Inferior parietal cortex (tissue), 1 donor: ENCODE measurements at regions not wholly inside any gene's neighbourhood (a gene's known extent, or its start where the extent isn't known, plus 50 kb on each side); places are given as distances from the start of the nearest gene placed in this dataset.
A peak's percentile ranks its signal among the peaks of the same experiment; 100 is the strongest.

Source experiments
- DNase-seq: peaks from one replicate; pipeline ENCODE4 v3.0.0-alpha.2; 2016; ENCODE audit errors: extremely low spot score

- DNase-seq, result no peak
Observed at GRCh38 chr14:41409806-41410205, 196.9 kb upstream of the LRFN5 start.

GRCh38 chr14:41404126-41404525 lies 202.6 kb upstream of the LRFN5 start:
- no peak for DNase-seq

- DNase-seq, result no peak
Observed at GRCh38 chr14:41403360-41403759, 203.3 kb upstream of the LRFN5 start.

- no peak for DNase-seq
Observed at GRCh38 chr14:41397926-41398325, 208.8 kb upstream of the LRFN5 start.

DNA sequence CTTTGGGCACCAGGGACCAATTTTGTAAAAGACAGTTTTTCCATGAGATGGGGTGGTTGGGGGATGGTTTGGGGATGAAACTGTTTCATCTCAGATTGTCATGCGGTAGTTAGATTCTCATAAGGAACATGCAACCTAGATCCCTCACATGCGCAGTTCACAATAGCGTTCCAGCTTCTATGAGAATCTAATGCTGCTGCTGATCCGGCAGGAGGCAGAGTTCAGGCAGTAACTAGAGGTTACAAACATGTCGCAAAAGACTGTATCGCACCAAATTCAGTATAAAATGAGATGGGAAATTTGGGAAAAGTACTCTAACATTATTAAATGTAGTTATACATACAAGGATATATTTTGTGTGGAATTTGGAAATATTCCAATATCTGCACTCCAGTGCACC lies 213.2 kb upstream of the LRFN5 start:
- DNase-seq, result no peak

GRCh38 chr14:41392226-41392625 lies 214.4 kb upstream of the LRFN5 start:
- no peak for DNase-seq

DNA sequence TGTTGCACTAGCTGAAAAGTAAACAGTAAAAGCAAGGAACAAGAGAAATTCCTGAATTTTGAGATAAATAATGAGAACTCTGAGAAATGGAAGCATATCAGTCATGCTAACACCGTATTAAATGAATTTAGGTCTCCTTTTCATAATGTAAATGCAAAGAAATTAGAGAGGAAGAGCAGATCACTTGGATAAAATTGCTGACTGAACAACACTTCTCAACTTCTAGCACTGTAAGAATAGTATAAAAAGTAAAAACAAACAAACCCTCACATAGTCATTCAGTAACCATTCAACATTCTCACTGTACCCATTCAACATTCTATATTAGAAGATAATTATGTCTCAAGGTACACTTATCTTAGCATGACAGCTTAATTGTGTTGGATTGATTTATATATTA lies 217.3 kb upstream of the LRFN5 start:
- no peak for DNase-seq

- DNase-seq, result no peak
Observed at GRCh38 chr14:41385797-41386196, 220.9 kb upstream of the LRFN5 start.

DNA sequence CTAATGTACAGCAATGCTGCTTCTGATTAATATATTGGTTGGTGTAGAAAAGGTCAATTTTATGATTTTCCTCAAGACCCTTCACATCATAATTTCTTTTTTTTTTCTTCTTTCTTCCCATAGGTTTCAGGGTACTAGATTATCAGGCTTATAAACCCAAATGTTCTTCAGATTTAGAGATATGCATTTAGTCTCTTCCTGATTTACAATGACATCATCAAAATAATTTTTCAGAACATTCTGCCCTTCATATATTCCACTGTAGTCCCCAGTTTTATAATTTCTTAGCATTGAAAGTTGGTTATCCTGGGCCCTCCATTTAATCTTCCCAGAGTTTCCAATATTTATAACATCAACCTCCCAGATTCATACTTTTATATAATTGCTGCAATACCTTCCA lies 226.7 kb upstream of the LRFN5 start:
- DNase-seq, result no peak

- DNase-seq, result no peak
Observed at GRCh38 chr14:41378526-41378925, 228.2 kb upstream of the LRFN5 start.

- DNase-seq, result no peak
Observed at GRCh38 chr14:41377932-41378331, 228.7 kb upstream of the LRFN5 start.

- no peak for DNase-seq
Observed at GRCh38 chr14:41374092-41374491, 232.6 kb upstream of the LRFN5 start.

- DNase-seq, result no peak
Observed at GRCh38 chr14:41362139-41362538, 244.5 kb upstream of the LRFN5 start.

- no peak for DNase-seq
Observed at GRCh38 chr14:41360126-41360525, 246.6 kb upstream of the LRFN5 start.

DNA sequence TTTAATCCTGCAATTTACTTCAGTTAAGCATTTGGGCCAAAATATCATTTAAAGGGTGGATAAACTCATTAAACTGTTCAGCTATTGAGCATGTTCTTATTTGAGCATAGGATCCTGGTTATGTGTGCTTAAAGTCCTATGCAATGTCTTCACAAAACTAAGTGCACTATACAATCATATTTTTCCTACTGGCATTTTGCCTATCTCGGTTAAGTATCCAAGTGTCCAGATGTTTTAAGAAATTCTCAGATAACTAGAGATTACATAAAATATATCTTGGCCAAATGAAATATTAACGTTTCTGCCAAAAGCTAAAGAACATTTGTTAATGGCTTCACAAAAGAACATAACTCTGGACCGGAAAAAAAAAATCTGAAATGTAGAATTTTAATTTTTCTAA lies 250.8 kb upstream of the LRFN5 start:
- no peak for DNase-seq

DNA sequence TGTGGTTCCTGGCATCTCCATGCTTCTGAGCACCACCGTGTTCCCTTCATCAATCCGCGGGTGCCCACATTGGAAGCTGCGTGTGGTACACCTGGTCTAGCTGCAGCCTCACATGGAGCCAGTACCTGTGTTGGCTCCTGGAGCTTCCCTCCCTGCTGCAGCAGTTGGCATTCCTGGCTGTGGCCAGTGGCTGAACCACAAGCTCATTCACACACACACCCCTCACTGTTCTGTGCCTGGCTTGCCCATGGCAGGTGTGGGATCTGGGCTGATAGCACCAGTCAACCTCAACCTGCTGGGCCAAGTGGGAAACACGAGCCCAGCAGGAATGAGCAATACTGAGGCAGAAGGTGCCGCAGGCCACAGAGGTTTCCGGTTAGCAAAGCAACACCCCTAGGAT lies 256.2 kb upstream of the LRFN5 start:
- DNase-seq, result no peak

GRCh38 chr14:41349289-41349910 lies 257.3 kb upstream of the LRFN5 start:
- no peak for DNase-seq

DNA sequence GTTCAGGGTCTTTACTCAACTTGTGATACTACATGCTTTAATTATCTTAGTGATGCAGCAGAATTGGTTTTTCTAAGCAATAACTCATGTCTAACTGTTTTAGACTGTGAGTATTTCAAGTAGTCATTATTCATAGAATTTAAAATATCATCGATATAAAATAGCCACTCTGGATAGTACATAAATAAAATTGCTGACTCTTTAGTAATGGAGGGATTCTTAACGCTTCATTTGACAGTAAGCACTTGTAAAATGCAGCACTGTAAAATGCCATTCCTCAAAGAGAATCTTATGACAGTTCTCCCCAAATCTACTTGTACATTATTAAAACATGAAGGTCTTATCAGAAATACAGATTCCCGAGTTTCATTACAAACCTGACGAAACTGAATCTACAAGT lies 262.8 kb upstream of the LRFN5 start:
- DNase-seq, result no peak

- DNase-seq, result no peak
Observed at GRCh38 chr14:41313196-41313595, 293.5 kb upstream of the LRFN5 start.

DNA sequence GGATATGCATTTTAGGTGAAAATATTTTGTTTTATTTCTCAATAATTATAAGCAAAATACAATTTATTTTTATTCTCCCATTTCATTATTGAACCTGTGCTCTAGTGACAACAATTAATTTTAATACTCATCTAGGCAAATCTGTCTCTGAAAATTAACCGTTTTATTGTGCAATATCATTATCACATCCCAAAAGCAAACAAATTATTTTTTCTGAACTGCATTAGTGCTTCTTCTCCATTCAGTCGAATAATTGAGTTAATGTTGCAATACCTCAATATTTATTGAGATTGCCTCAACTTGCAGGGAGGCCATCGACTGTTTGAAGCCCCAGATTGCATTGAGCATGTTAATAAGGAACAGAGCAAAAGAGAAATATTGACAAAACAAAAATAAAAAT lies 303.2 kb upstream of the LRFN5 start:
- no peak for DNase-seq

DNA sequence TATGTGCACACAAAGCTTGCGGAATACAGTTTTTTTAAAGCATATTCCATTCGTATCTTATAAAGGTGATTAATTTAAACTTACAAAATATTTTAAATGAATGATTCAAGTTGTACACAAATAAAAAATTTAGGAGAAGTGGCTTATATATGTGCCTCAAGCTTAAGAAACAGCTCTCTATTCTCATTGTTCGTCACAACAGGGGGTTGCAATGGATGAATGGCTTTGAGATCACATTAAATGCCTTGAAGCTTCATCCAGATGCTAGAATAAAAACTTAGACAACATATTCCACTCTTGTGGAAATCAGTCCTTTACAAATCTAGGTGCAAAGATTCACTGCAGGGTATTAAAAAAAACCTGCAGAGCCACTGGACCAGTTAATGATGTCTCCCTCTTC lies 303.9 kb upstream of the LRFN5 start:
- DNase-seq, result no peak

- no peak for DNase-seq
Observed at GRCh38 chr14:41299924-41300323, 306.8 kb upstream of the LRFN5 start.

DNA sequence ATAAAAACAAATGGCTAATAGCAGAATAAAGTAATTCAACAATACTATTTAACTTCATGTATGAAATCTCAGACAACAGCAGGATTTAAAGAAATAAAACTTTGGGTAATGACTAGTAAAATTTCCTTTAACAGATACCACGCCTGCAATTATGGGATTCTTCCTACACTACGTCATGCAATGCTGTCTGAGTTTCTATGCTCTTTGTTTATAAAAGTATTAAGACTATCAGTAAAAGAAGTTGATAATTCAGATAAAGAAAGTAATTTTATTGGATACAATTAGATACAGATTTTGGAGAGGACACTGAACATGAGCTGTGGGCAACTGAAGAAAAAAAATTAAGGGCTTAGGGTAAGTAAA lies 308.4 kb upstream of the LRFN5 start:
- no peak for DNase-seq

DNA sequence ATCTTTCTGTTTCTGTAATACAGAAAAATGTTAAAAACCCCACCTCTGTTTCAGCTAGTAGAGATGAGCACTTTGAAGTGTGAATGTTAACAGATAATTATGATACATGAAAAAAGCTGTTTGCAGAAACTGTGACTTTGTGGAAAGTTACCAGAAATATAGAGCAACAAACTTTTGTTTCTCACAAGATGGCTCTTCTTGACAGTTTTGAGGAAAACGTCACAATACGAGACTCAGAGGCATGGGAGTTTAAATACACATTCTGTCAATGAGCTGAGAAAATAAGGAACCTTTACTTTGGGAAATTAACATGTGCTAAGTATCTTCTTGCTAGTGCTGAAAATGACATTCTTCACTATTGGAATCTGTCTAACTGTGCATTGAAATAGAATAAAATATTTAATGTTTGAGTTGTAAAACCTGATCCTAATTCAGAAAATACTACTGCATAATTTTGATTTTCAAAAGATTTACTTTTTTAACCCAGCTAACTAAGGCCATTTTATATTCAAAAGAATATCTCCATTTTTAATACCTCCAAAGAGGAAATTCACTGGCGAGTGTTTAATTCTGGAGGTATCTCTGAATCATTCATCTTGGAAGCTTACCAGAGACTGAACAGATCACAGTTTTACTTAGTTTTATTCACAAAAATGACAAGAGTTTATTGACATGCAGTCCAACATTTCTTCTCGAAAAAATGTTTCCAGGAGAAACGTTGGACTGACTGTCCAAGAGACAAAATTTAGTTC lies 308.9 kb upstream of the LRFN5 start:
- DNase-seq, result peak; percentile 48
